KMS-11 (cell line): ENCODE measurements at regions not wholly inside any gene's neighbourhood (a gene's known extent, or its start where the extent isn't known, plus 50 kb on each side); places are given as distances from the start of the nearest gene placed in this dataset.

Source experiments
- H2AFZ ChIP-seq: fragments of 200-600 bp; sonication (generic); 2 replicates; pipeline ENCODE4 v1.6.1; 2016; ENCODE audit warnings: antibody characterized with exemption, mixed run types, low read depth
- H3K27ac ChIP-seq: fragments of 200-600 bp; sonication (generic); 2 replicates; pipeline ENCODE4 v1.6.1; 2016; ENCODE audit warnings: mild to moderate bottlenecking, mixed run types
- H3K27me3 ChIP-seq: fragments of 200-600 bp; sonication (generic); 2 replicates; pipeline ENCODE4 v1.6.1; 2017; ENCODE audit warnings: mild to moderate bottlenecking, low read depth, mixed run types, moderate library complexity; ENCODE audit not compliant: insufficient read depth
- H3K36me3 ChIP-seq: fragments of 200-600 bp; sonication (generic); 2 replicates; pipeline ENCODE4 v1.6.1; 2017; ENCODE audit warnings: mild to moderate bottlenecking, mixed run types; ENCODE audit not compliant: insufficient read depth
- H3K4me1 ChIP-seq: fragments of 200-600 bp; sonication (generic); 2 replicates; pipeline ENCODE4 v1.6.1; 2016; ENCODE audit warnings: mild to moderate bottlenecking, low read depth, mixed run types; ENCODE audit not compliant: poor library complexity, severe bottlenecking
- H3K4me2 ChIP-seq: fragments of 200-600 bp; sonication (generic); 2 replicates; pipeline ENCODE4 v1.7.0; 2016; ENCODE audit warnings: mild to moderate bottlenecking, mixed run types
- H3K4me3 ChIP-seq: fragments of 200-600 bp; sonication (generic); IDR thresholded peaks from 2 replicates; pipeline ENCODE4 v1.6.1; 2017; ENCODE audit warnings: low read depth, low read length, mixed read lengths; ENCODE audit not compliant: insufficient read depth
- H3K79me2 ChIP-seq: fragments of 200-600 bp; sonication (generic); 2 replicates; pipeline ENCODE4 v1.6.1; 2016; ENCODE audit warnings: low read depth, mixed run types; ENCODE audit not compliant: insufficient read depth
- H3K9ac ChIP-seq: fragments of 200-600 bp; sonication (generic); 2 replicates; pipeline ENCODE4 v1.6.1; 2016; ENCODE audit warnings: mild to moderate bottlenecking, mixed run types
- H4K20me1 ChIP-seq: fragments of 200-600 bp; sonication (generic); 2 replicates; pipeline ENCODE4 v1.6.1; 2016; ENCODE audit warnings: mild to moderate bottlenecking, mixed run types; ENCODE audit not compliant: insufficient read depth
- CTCF ChIP-seq: fragments of 200-600 bp; sonication (generic); conservative IDR thresholded peaks from 2 replicates; pipeline ENCODE4 v1.6.1; 2017; ENCODE audit warnings: low read depth, mild to moderate bottlenecking, antibody characterized with exemption, low read length, moderate library complexity, mixed read lengths

GRCh38 chr11:23233075-23233474, 372.8 kb upstream of the CCDC179 start:
- Histone ChIP-seq H3K27ac (no peak overlapping the region), H4K20me1 (no peaks in the 10 kb centered on the region), H3K4me1 (no peaks in the 10 kb centered on the region), H3K9ac (no peak overlapping the region), H3K36me3 (no peaks in the 10 kb centered on the region), H3K4me2 (no peak overlapping the region), H3K27me3 (no peaks in the 10 kb centered on the region), H3K79me2 (no peaks in the 10 kb centered on the region), H2AFZ (no peak overlapping the region), H3K4me3 (no peak overlapping the region)
- TF ChIP-seq CTCF: no peak

- H3K4me1 ChIP-seq: no peaks in the 10 kb centered on the region
- no peak for TF ChIP-seq CTCF
- no peaks in the 10 kb centered on the region for H3K27me3 ChIP-seq
- H3K36me3 ChIP-seq: no peaks in the 10 kb centered on the region
- H2AFZ ChIP-seq: no peak overlapping the region
- H3K4me3 ChIP-seq: no peak overlapping the region
- H3K27ac ChIP-seq: no peak overlapping the region
- no peak overlapping the region for H3K9ac ChIP-seq
- no peak overlapping the region for H3K4me2 ChIP-seq
- H4K20me1 ChIP-seq: no peaks in the 10 kb centered on the region
- no peaks in the 10 kb centered on the region for H3K79me2 ChIP-seq
Measured at GRCh38 chr11:23236826-23237555, 376.7 kb upstream of the CCDC179 start.

GRCh38 chr11:23252426-23252825, 392.2 kb upstream of the CCDC179 start:
- H2AFZ ChIP-seq: no peak overlapping the region
- H3K4me3 ChIP-seq: no peak overlapping the region

GRCh38 chr11:23257088-23257487, 396.8 kb upstream of the CCDC179 start:
- Histone ChIP-seq H3K36me3 (no peaks in the 10 kb centered on the region), H3K27ac (no peak overlapping the region), H3K27me3 (no peaks in the 10 kb centered on the region), H4K20me1 (no peaks in the 10 kb centered on the region), H3K4me2 (no peak overlapping the region), H3K9ac (no peak overlapping the region), H3K4me3 (no peak overlapping the region), H2AFZ (no peak overlapping the region), H3K79me2 (no peaks in the 10 kb centered on the region), H3K4me1 (no peaks in the 10 kb centered on the region)
- TF ChIP-seq CTCF: no peak

More at GRCh38 chr11:23252426-23252825, 392.2 kb upstream of the CCDC179 start:
- H3K4me1 ChIP-seq: no peaks in the 10 kb centered on the region
- H3K27me3 ChIP-seq: no peaks in the 10 kb centered on the region
- H4K20me1 ChIP-seq: no peaks in the 10 kb centered on the region
- no peak overlapping the region for H3K9ac ChIP-seq
- H3K79me2 ChIP-seq: no peaks in the 10 kb centered on the region
- no peaks in the 10 kb centered on the region for H3K36me3 ChIP-seq
- H3K4me2 ChIP-seq: no peak overlapping the region
- no peak for TF ChIP-seq CTCF
- H3K27ac ChIP-seq: no peak overlapping the region
